ENCODE measurements at regions not wholly inside any gene's neighbourhood (a gene's known extent, or its start where the extent isn't known, plus 50 kb on each side); places are given as distances from the start of the nearest gene placed in this dataset.
A peak's percentile ranks its signal among the peaks of the same experiment; 100 is the strongest.

- Histone ChIP-seq H3K36me3 (no peaks in the 10 kb centered on the region), H3K27ac (no peak overlapping the region), H3K4me1 (no peaks in the 10 kb centered on the region), H3K9me3 (peaks cover 0 to 8% (median 2%) of the 10 kb centered on the region in 4 donors), H3K4me3 (no peak overlapping the region), H3K27me3 (no peaks in the 10 kb centered on the region)
- TF ChIP-seq EP300 (IDR thresholded peaks at IDR 0.05) (peak in 1 of 2 donors; percentile 61), POLR2A (IDR thresholded peaks at IDR 0.05) (no peak)
- DNase-seq (ENCODE audit: low spot score in 2 of 2) = peak; percentile 22 to 57
- WGBS, 2 donors = 29 to 39% methylated on average over 6 of the region's 6 CpGs
Observed at GRCh38 chr10:28947171-28947570, 269.9 kb downstream of the BAMBI start.

GRCh38 chr10:28948046-28948445 lies 270.7 kb downstream of the BAMBI start:
- TF ChIP-seq POLR2A (IDR thresholded peaks at IDR 0.05) (no peak), EP300 (IDR thresholded peaks at IDR 0.05) (no peak)
- TF ChIP-seq, protein P1, sequence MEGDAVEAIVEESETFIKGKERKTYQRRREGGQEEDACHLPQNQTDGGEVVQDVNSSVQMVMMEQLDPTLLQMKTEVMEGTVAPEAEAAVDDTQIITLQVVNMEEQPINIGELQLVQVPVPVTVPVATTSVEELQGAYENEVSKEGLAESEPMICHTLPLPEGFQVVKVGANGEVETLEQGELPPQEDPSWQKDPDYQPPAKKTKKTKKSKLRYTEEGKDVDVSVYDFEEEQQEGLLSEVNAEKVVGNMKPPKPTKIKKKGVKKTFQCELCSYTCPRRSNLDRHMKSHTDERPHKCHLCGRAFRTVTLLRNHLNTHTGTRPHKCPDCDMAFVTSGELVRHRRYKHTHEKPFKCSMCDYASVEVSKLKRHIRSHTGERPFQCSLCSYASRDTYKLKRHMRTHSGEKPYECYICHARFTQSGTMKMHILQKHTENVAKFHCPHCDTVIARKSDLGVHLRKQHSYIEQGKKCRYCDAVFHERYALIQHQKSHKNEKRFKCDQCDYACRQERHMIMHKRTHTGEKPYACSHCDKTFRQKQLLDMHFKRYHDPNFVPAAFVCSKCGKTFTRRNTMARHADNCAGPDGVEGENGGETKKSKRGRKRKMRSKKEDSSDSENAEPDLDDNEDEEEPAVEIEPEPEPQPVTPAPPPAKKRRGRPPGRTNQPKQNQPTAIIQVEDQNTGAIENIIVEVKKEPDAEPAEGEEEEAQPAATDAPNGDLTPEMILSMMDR (IDR thresholded peaks at IDR 0.05) = no peak
- no peak for DNase-seq (ENCODE audit: low spot score in 2 of 2)
- H3K4me1 ChIP-seq = no peaks in the 10 kb centered on the region
- H3K4me3 ChIP-seq = no peak overlapping the region
- H3K27ac ChIP-seq = no peak overlapping the region
- 83 to 92% methylated on average over 1 of the region's 1 CpG for WGBS, 2 donors
- no peaks in the 10 kb centered on the region for H3K27me3 ChIP-seq
- H3K36me3 ChIP-seq = no peaks in the 10 kb centered on the region
- peaks cover 0 to 8% (median 2%) of the 10 kb centered on the region in 4 donors for H3K9me3 ChIP-seq

GRCh38 chr10:28949005-28950004 lies 272.0 kb downstream of the BAMBI start:
- Histone ChIP-seq H3K9me3 (peaks cover 0 to 8% (median 2%) of the 10 kb centered on the region in 4 donors), H3K27ac (no peak overlapping the region), H3K4me3 (no peak overlapping the region), H3K36me3 (no peaks in the 10 kb centered on the region), H3K4me1 (no peaks in the 10 kb centered on the region), H3K27me3 (no peaks in the 10 kb centered on the region)
- no peak for DNase-seq (ENCODE audit: low spot score in 2 of 2)
- TF ChIP-seq EP300 (IDR thresholded peaks at IDR 0.05) (no peak), POLR2A (IDR thresholded peaks at IDR 0.05) (no peak)
- TF ChIP-seq, protein P1 (IDR thresholded peaks at IDR 0.05) = no peak
- 87 to 89% methylated on average over 8 of the region's 8 CpGs for WGBS, 2 donors

- Histone ChIP-seq H3K4me1 (no peaks in the 10 kb centered on the region), H3K36me3 (no peaks in the 10 kb centered on the region), H3K27ac (no peak overlapping the region), H3K27me3 (no peaks in the 10 kb centered on the region), H3K4me3 (no peak overlapping the region), H3K9me3 (no peaks in the 10 kb centered on the region)
- WGBS, 2 donors = 84 to 87% methylated on average over 6 of the region's 6 CpGs
- TF ChIP-seq EP300 (IDR thresholded peaks at IDR 0.05) = no peak
- DNase-seq (ENCODE audit: low spot score in 2 of 2) = no peak
Observed at GRCh38 chr10:28951484-28951883, 274.2 kb downstream of the BAMBI start.

GRCh38 chr10:28952523-28952922 lies 275.2 kb downstream of the BAMBI start:
- H3K36me3 ChIP-seq = no peaks in the 10 kb centered on the region
- H3K4me3 ChIP-seq = no peak overlapping the region
- H3K27ac ChIP-seq = no peak overlapping the region
- no peaks in the 10 kb centered on the region for H3K4me1 ChIP-seq
- peaks cover 0 to 4% (median under 1%) of the 10 kb centered on the region in 4 donors for H3K9me3 ChIP-seq
- no peak for DNase-seq (ENCODE audit: low spot score in 2 of 2)
- TF ChIP-seq, protein P1 (IDR thresholded peaks at IDR 0.05) = no peak
- no peak for TF ChIP-seq POLR2A (IDR thresholded peaks at IDR 0.05)
- no peaks in the 10 kb centered on the region for H3K27me3 ChIP-seq

- H3K36me3 ChIP-seq = no peaks in the 10 kb centered on the region
- no peak for DNase-seq (ENCODE audit: low spot score in 2 of 2)
- WGBS, 2 donors = 71% methylated on average over 2 of the region's 2 CpGs
- H3K27me3 ChIP-seq = no peaks in the 10 kb centered on the region
- TF ChIP-seq, protein P1 (IDR thresholded peaks at IDR 0.05) = no peak
- TF ChIP-seq POLR2A (IDR thresholded peaks at IDR 0.05) (no peak), EP300 (IDR thresholded peaks at IDR 0.05) (no peak)
- no peaks in the 10 kb centered on the region for H3K4me1 ChIP-seq
- no peak overlapping the region for H3K27ac ChIP-seq
- H3K4me3 ChIP-seq = no peak overlapping the region
- H3K9me3 ChIP-seq = peaks cover 0 to 7% (median 2%) of the 10 kb centered on the region in 4 donors
Observed at GRCh38 chr10:28954211-28954610, 276.9 kb downstream of the BAMBI start.

Measured in tibial nerve (tissue), 4 donors.